ENCODE measurements at regions not wholly inside any gene's neighbourhood (a gene's known extent, or its start where the extent isn't known, plus 50 kb on each side); places are given as distances from the start of the nearest gene placed in this dataset.

DNA sequence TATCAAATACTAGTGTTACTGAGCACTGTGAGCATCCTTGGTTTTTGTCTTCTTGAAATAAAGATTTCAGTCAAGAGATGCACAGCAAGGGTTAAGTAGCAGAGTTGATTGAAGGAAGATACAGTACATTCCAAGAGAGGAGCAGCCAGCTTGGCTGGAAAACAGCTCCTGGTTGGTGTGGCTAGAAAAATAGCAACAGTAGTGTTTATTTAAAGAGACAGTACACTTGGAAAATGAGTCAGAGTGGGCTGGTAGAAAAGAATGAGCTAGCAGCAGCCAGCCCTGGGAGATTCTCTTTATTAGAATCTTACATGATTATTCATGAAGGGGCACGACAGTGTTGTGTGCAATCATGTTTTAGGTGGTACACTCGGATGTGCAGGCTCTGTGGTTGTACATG is 1016.4 kb upstream of the SORCS1 start:
- DNase-seq, result no peak

DNA sequence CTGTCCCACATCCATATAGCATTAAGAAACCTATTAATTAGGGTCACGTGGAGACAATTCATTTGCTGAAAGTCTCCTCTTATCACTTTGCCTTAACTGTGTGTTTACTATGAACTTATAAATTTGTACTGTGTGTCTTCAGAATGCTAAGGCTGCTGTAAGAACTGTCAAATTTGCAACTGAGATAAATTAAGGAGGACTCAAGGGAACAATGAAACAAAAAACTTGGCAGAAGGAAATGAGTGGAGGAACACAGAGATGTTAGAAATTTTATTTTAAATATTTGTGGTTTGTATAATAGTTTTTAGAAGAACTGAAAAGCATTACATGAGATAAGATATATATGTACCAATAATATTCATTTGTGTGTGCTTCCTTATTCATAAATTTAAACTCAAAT is 1005.3 kb upstream of the SORCS1 start:
- no peak for DNase-seq

DNA sequence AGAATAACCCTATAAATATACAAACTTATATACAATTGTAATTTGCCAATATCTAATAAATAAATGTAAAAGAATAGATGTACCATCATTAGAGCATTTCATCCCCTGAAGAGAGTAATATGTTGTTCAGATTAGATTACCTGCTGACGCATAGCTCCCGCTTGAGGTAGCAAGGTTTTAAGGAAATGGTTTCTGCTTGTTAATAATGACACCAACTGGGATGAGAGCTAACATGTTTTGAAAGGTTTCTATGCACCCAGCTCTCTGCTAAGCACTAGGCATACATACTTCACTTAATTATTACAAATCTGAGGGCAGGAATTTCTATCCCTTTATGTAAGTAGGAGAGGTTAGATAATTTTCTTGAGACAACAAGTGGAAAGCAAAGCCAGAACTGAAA is 1003.3 kb upstream of the SORCS1 start:
- no peak for DNase-seq

DNA sequence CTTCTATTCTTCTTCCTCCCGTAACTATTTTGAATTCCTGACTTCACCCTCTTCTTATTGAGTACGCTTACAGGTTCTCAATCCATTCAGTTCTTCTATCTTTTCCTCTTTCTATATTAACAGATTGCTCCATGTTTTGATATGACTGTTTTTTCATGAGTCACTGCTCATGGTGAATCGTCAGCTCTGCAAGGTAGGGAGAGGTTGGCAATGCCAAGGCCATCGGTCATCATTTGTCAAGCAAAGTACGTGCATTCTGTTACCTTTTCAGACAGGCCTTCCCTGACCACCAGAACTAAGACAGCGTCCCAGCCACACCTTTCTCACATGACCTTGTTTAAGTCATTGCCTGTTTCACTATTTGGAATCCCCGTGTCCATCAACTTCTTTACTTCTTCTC is 1001.9 kb upstream of the SORCS1 start:
- no peak for DNase-seq

DNA sequence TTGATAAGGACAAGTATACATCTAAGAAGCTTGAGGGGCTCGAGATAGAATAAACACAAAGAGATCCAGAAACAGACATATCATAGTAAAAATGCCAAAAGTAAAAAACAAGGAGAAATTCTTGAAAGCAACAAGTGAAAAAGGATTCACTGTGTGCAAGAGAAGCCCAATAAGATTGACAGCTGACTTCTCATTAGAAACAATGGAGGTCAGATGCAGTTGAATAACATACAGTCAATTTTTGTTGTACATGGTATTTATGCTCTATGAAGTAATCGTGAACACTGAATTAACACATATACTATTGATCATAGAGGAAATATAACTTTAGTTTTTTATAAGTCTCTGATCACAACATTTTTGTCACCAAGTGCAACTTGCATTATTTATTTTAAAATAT is 982.8 kb upstream of the SORCS1 start:
- DNase-seq, result no peak

DNA sequence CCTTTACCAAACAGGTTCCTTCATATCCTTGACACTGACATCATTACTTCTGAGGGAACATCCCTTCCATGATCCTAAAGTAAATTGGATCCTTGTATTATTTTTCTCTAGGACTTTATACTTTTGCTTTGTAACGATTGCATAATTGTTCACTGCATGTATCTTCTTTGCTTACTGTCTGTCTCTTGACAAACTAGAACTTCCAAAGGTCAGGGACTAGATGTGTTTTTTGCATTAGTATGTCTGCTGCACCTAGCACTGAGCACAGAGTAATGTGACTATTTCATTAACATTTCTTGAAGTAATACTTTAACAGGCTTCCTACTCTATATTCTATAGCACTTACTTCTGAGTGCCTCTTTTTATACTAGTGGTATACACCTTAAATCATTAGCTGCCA is 976.6 kb upstream of the SORCS1 start:
- no peak for DNase-seq

DNA sequence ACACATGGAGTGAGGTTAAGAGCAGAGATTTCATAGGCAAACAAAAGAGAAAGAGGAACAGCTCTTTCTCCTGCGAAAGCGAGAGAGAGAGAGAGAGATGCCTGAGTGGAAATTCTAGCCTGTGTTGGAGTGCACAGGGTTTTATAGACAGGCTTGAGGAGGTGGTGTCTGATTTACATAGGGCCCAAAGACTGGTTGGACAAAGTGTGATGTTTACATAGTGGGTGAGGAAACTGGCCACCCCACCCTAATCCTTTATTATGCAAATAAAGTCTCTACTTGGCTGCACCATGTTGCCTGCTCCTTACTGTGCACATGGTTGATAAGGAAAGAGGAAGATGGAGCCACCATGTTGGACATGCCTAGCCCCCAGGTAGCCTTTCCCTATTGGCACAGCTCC is 967.8 kb upstream of the SORCS1 start:
- no peak for DNase-seq

DNA sequence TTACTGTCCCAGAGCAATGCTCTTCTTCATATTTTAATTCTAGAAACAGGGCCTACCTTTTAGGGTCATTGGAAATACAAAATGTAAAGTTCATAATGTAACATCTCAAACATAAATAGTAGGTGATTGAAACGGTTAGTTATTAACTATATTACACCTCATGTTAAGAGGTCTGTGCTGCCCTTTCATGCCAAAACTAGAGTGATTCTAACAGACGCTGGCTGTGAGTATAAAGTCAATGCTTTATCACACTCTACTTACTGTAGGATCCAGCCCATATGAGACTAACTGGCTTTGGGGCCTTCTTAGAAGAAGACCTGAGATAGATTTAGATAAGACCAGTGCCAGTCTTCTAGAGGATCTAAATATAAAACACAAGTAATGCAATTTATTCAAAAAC is 966.1 kb upstream of the SORCS1 start:
- no peak for DNase-seq

DNA sequence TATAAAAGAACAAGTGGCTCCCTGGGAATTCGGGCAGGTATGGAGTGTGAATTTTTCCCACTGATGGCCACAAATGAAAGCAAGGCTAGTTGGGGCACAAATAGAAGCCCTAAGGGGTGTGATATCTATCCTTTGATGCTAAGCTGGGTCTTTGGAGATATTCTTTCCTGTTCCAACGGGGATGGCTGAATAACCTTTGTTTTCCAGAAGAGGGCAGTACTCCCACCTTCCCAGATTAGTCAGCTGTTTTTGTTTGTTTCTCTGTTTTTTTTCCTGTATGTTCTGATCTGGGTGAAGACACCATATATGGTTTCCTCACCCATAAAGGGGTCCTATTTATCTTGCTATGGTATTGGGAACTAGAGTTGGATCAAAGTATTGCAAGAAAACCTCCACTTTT is 947.7 kb upstream of the SORCS1 start:
- no peak for DNase-seq

DNA sequence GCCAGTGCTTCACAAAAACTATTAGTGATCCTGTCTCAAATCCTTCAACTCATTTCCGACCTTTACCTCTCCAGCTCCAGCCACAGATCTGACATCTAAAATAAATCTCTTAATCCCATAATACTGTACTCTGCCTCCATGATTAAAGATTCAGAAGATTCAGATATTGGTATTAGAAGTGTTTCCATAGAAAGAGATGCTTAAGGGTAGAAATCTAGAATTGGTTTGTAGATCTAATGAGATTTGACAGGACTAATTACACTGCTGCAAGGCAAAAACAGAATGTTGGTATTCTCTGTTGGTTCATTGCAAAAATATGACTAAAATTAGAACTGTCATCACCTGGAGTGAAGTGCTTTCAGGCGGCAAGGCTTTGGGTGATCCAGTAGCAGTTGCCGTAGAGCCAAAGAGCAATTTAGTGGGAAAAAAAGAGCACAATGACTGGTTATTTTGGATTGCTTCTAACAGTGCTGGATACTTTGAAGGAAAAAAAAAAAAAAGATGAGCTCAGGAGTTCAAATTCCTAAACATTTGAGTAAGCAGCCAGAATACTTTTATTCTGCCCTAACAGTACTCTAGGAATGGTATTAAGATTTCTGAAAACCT is 940.1 kb upstream of the SORCS1 start:
- DNase-seq, result no peak

DNA sequence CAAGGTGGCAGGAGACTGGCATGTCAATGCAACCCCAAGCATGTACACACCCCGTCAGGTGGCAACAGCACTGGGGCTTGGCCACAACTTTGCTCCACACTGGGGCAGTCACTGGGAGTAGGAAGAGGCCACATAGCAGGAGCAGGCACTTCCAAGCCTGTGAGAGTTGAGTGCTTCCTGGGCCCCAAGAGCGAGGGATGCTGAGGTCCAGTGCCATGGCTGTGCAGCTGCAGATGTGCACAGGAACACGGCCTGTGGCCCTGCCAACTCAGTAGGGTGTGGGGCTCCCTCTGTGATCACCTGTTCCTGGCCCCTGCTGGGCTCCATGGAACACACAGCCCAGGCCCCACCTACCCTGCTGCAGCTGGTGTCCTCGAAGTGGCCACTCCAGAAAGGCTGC is 932.8 kb upstream of the SORCS1 start:
- DNase-seq, result no peak

DNA sequence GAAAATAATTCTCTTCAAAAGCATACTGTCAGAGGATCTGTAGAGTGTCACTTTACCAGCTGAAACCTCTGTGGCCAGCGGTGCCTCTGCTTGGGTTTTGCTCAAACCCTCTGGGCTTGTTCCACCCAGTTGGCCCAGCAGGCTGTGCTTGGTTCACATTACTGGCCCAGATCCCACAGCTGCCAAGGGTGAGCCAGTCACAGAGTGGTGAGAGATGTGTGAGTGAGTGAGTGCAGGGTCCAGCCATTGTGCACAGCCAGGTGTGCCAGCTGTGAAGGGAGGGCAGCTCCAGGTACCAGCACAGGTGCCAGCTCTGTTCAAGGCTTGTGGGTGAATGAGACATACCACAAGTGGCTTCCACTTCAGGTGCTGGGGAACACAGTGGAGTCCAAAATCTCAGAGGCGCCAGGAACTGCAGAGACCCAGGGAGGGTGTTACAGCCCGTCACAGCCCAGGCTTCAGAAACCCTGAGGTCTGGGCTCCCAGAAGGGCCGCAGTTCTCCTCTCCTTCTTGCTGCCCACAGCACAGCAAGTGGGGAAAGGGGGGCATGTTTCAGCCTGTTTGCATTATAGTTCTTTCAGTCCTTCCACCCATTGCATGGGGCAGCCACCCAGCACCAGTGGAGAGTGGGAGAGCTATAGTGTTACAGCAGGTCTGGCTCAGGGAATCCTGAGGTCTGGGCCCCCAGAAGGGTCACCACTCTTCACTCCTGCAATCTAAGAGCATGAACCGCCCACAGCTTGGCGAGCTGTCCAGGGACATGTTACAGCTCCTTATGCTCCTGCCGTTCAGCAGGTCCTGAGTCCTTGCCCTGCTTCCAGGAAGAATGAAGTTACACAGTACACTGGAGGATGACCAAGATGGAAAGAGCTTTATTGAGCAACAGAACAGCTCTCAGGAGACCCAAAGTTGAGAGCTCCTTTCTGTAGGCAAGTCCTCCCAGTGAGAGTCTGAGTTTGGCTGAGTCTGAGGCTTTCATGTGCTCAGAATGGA is 931.7 kb upstream of the SORCS1 start:
- no peak for DNase-seq

DNA sequence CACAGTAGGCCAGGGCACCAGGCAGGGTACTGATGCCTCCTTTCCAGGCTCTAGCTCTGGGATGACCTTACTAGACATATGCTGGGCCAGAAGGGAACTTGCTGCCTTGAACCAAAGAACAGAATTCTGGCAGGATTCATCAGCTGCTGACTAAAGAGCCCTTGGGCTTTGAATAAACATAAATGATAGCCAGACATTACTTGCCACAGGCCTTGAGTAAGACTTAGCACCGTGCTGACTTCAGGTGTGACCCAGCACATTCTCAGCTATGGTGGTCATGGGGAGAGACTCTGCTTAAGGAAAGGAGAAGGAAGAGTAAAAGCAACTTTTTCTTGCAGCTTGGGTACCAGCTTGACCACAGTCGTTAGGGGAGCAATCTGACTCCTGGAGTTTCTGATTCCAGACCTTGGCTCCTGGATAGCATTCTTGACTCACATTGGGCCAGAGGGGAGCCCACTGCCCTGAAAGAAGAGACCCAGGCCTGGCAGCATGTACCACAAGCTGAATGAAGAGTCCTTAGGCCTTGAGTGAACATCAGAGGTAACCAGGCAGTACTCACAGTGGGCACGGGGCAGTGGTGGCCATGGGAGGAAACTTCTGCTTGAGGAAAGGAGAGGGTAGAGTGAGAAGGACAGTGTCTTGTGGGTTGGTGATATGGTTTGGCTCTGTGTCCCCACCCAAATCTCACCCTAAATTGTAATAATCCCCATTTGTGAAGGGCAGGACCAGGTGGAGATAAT is 926.1 kb upstream of the SORCS1 start:
- DNase-seq, result no peak

DNA sequence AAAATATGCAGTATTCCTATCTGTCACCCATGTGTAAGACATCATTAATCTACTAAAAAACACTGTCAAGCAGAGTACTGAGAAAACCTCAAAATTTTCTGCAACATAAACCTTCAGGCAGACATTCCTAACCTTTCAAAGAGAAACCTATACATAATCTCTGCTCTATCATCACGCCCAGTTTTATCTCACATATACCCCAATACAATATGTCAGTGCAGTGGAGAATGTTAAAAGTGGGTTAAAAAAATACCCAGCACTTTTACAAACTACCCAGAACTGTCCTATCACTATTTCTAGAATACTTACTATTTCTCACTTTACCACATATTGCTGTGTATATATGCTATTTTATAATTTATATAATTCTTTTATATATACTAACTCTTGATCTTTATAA is 922.0 kb upstream of the SORCS1 start:
- DNase-seq, result no peak

DNA sequence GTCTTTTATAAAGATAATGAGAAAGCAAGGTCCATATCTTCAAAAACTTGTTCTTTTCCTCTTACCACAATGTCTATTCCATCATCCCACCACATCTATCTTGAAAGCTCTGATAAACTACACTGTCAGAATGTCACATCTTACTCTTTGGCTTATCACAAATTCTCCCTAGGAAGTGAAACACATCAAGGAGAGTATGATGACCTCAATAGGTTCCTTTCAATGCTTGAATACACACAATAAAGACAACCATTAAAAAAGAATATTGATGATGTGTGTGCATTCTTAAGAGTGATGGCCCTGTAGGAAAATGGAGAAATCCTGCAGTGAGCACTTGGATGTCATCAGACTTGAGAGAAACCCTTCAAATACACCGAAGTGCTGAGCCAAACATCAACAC is 918.1 kb upstream of the SORCS1 start:
- DNase-seq, result no peak

DNA sequence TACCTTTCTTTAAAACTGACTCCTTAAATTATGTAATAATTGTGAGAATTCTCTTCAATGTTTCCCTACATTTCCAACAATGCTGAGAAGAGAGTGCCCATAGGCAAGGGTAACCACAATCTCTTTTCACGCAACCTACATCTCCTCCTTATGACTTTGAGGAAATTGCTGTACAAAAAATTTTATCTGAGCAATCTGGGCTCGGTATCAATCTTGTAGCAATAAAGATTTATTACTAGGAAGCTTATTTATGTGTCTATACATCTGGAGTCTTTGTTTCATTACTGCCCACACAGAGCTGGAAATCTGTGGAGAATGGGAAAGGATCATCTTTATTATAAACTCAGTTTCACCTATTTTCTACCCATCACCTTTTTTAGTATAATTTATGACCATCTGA is 913.8 kb upstream of the SORCS1 start:
- DNase-seq, result no peak

DNA sequence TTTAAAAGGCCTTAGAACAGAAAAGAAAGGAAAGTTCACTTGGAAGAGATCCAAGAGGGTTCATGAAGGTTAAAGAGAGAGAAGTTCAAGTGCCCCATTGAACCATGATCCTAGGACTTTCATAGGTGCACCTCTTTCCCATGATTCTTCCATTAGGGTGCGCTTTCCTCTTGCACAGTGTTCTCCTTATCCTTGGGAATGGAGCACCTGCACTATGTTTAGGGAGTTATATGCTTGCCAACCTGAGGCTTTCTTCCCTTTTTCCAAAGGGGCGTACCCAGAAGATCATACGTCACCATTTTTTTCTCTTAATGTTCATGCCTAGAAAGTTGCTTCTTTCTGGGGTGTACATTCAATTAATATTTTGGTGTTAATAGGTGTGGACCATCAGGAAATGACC is 908.0 kb upstream of the SORCS1 start:
- DNase-seq, result no peak

DNA sequence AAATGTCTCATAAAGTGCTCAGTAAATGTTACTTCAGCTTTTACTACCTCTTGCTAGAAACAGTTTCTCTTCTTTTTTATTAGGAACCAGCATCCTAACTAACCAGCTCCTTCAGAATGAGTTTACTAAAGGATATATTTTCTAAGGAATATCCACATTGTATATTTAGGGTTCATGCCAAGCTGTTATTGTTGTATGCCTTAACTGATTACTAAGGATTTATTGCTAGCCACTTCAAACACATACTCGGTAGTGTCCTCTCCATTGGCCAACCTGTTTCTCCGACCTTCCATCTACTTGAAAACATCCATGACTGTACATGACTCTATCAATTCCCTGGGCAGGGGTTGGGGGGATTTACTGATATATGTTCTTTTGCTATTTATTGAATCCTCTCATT is 906.3 kb upstream of the SORCS1 start:
- DNase-seq, result no peak

DNA sequence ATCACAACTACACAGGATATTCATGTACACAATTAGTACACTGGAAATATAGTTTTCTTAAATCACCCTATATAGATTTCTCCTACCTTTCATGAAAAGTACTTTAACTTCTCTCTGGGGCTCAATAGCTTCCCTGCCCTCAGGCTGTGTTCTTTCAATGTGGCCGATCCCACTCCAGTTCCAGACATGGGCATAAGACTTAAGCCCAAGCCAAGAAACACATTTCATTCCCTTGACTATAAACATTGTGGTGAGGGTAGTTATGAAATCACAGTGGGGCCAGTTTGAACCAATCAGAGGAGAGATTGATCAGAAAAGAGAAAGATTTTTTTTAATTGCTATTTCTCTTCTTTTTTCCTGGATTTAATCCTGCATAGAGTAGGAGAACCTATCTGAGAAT is 904.6 kb upstream of the SORCS1 start:
- no peak for DNase-seq

DNA sequence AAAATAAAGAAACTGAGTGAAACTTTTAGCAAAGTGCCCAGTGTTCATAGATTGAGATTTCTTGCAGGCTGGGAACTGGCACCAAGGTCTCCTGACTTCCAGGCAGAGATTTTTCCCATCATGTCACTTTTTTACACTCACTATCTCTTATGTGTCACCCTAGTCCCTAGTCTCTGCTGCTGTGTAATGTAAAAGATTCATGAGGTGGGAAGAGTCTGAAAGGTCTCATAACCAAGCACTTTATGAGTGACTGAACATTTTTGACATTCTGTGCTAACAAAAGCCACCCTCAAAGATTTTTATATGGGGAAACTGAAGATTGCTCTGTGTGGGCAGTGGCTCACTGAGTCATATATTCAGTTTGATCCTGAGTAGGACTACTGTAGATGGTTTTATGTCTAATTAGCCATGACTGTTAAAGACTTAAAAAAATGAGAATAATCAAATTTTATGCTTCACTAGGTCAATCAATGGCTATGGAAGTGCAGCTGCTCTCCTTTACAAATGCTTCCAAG is 900.3 kb upstream of the SORCS1 start:
- DNase-seq, result no peak

DNA sequence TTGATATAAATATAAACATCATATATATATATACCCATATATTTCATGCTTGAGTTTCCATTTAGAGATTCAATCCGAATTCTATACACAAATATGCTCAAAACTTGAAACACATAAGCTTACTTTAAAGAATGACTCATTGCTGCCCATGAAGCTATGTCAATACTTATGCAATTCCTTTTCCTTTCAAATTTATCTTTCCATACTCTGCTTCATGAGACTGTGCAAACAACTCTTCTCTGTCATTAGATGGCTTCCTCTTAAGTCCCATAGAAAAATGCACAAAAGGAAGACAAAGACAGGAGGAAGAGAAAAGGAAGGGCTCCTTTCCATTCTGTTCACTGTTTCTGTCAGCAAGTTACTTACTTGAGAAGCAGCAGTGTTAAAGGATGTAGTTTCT is 895.7 kb upstream of the SORCS1 start:
- no peak for DNase-seq

DNA sequence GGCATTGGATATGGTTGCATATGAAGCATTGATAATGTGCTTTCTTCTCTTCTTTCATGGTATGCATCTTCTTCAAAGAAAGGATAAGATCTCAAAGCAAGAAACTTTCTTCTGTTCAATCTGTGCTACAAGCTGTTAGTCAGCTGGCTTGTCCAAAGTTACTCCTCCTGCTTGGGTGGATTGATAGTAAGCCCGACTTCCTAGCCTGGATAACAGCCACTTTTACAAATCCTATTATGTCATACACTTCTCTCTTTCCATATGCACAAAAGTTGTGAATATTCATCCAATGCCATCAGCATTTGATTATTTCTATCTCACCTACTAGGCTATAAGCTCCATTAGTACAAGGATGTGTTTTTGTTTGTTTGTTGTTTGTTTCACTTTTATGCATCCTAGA is 891.0 kb upstream of the SORCS1 start:
- DNase-seq, result no peak

DNA sequence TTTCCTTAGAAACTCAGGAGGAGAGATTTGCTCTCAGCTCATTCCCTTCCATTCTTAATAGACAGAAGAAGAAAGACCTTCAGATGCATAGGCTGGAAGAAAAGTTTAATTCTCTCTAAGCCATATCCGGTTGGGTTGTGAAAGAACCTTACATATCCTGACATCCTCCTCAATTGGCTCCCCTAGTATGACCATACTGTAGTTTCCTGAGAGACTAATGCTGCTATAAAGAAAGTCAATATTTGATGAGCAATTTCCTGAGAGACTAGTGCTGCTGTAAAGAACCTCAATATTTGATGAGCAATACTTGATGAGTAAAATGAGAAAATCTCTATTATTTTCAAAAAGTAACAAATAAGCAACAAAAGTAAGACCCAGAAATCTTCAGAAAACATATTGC is 888.5 kb upstream of the SORCS1 start:
- DNase-seq, result no peak
